ENCODE measurements at regions not wholly inside any gene's neighbourhood (a gene's known extent, or its start where the extent isn't known, plus 50 kb on each side); places are given as distances from the start of the nearest gene placed in this dataset.

DNA sequence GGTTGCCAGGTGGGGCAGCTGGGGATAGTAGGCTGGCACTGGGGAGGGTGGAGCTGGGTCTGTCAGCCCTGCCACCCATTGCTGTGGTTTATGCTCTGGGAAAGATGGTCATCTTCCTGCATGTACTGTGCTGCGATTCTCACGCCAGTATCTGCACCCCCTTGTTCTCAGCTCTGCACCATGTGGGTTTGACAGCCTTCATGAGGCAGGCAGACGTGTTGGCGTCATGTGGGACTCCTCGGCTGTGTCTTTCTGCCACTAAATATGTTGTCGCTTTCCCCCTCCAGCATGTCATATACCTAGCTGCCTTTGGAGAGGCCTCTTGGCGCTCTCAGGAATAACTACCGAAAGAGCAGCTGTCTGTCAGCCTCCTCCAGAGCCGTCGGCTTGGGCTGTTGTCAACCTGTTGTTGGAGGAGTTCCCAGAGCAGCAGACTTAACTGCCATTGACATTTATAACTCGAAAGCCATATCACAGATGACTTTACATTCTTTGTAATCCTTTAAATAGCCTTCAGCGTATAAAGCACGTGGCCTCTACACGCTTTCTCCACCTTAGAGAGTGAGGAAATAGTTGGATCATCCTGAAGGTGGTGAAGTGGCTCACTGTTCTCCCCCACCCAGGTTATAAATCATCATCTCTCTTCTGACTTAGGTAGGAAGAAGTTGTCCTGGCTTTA, 80.4 kb upstream of the MGAT5 start:
- POLR2A ChIA-PET: interaction anchor here (1.0 kb wide), 1 partner anchor 53 kb away, joined by 3 read pairs; no protein-coding TSS in a partner anchor
- TF ChIP-seq SP1 (IDR thresholded peaks at IDR 0.05): no peak
- no peak for TF ChIP-seq FOXA1 (IDR thresholded peaks at IDR 0.05)
- DNase-seq (ENCODE audit: extremely low spot score): no peak
- CTCF ChIA-PET: no interaction called here

DNA sequence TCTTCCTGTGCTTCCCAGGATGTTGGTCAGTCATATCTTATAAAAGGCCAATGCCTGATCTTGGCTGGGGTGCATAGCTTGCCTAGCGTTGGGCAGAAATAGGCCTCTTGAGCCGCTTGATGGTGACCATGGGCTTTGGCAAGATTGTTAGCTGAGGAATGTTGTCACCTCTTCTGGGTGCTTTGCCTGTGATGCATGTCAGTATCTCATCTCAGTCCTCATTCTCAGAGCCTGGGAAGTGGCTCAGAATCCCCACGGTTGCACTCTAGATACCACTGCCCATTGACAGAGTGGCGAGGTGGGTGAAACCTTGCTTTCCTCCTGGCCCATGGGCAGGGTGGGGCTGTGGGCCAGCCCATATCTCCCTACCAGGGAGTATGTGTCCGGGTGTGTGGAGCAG, 79.2 kb upstream of the MGAT5 start:
- TF ChIP-seq HDGF (IDR thresholded peaks at IDR 0.05; ENCODE audit: borderline replicate concordance): no peak
- no peak for TF ChIP-seq LEF1 (IDR thresholded peaks at IDR 0.05; ENCODE audit: borderline replicate concordance)
- TF ChIP-seq TARDBP (IDR thresholded peaks at IDR 0.05): no peak
- TF ChIP-seq PKNOX1 (IDR thresholded peaks at IDR 0.05): no peak
- no peak for TF ChIP-seq BHLHE40 (IDR thresholded peaks at IDR 0.05; ENCODE audit: borderline replicate concordance)
- TF ChIP-seq ZNF384 (IDR thresholded peaks at IDR 0.05): no peak
- TF ChIP-seq FOXK2 (IDR thresholded peaks at IDR 0.05): no peak
- no peak for TF ChIP-seq FOXA1 (IDR thresholded peaks at IDR 0.05)
- no peak for TF ChIP-seq ARNT (IDR thresholded peaks at IDR 0.05)
- no peak for DNase-seq (ENCODE audit: extremely low spot score)
- ChIA-PET POLR2A (no interaction called here), CTCF (no interaction called here)

- no peak for DNase-seq (ENCODE audit: extremely low spot score)
- TF ChIP-seq L3MBTL2 (conservative IDR thresholded peaks at IDR 0.05) (no peak), LEF1 (IDR thresholded peaks at IDR 0.05; ENCODE audit: borderline replicate concordance) (no peak), ZNF384 (IDR thresholded peaks at IDR 0.05) (no peak), SUZ12 (IDR thresholded peaks at IDR 0.05) (no peak), CTBP1 (IDR thresholded peaks at IDR 0.05; ENCODE audit: borderline replicate concordance) (no peak), FOXM1 (IDR thresholded peaks at IDR 0.05; ENCODE audit: borderline replicate concordance) (no peak), NFRKB (IDR thresholded peaks at IDR 0.05) (no peak), FOXA1 (IDR thresholded peaks at IDR 0.05) (no peak), PKNOX1 (IDR thresholded peaks at IDR 0.05) (no peak), ARNT (IDR thresholded peaks at IDR 0.05) (no peak), ELF4 (IDR thresholded peaks at IDR 0.05) (no peak)
- ChIA-PET CTCF (no interaction called here), POLR2A (no interaction called here)
Measured at GRCh38 chr2:134175834-134176233, 78.0 kb upstream of the MGAT5 start.

DNA sequence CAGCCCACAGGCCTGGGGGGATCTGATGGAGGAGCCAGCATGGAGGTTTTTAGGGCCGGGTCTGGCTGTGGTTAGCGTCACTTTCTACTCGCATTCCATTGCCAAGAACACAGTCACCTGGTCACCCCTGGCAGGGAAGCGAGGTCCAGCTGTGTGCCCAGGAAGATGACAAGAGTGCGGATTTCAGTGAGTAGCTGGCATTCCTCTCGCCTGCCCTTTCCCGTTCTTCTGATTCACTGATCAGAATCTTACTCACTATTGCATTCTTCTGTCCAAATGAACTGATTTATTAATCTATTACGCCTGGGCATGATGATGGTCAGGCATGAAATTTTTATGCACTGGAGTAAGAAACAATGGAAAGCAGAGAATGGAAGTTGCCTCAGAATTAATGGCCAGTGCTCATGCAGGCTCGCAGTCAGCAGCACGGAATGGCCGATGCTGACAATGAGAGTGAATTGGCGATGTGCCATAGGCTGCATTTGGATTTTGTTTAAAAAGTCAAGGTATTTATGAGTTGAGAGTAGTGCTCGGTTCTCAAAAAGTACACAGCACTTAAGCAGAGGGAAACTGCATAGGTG, 76.4 kb upstream of the MGAT5 start:
- POLR2A ChIA-PET: no interaction called here
- DNase-seq (ENCODE audit: extremely low spot score): no peak
- CTCF ChIA-PET: no interaction called here
- TF ChIP-seq CTBP1 (IDR thresholded peaks at IDR 0.05; ENCODE audit: borderline replicate concordance) (no peak), NFRKB (IDR thresholded peaks at IDR 0.05) (no peak), PKNOX1 (IDR thresholded peaks at IDR 0.05) (no peak), TARDBP (IDR thresholded peaks at IDR 0.05) (no peak), SP1 (IDR thresholded peaks at IDR 0.05) (no peak), FOXK2 (IDR thresholded peaks at IDR 0.05) (no peak), HDGF (IDR thresholded peaks at IDR 0.05; ENCODE audit: borderline replicate concordance) (no peak), ZNF384 (IDR thresholded peaks at IDR 0.05) (no peak), ELF4 (IDR thresholded peaks at IDR 0.05) (no peak), FOXM1 (IDR thresholded peaks at IDR 0.05; ENCODE audit: borderline replicate concordance) (no peak), SUZ12 (IDR thresholded peaks at IDR 0.05) (no peak), LEF1 (IDR thresholded peaks at IDR 0.05; ENCODE audit: borderline replicate concordance) (no peak)

- TF ChIP-seq SP1 (IDR thresholded peaks at IDR 0.05) (no peak), NFRKB (IDR thresholded peaks at IDR 0.05) (no peak), ZNF384 (IDR thresholded peaks at IDR 0.05) (no peak), CTBP1 (IDR thresholded peaks at IDR 0.05; ENCODE audit: borderline replicate concordance) (no peak), ARNT (IDR thresholded peaks at IDR 0.05) (no peak), HDGF (IDR thresholded peaks at IDR 0.05; ENCODE audit: borderline replicate concordance) (no peak), L3MBTL2 (conservative IDR thresholded peaks at IDR 0.05) (no peak), BHLHE40 (IDR thresholded peaks at IDR 0.05; ENCODE audit: borderline replicate concordance) (no peak), FOXM1 (IDR thresholded peaks at IDR 0.05; ENCODE audit: borderline replicate concordance) (no peak), LEF1 (IDR thresholded peaks at IDR 0.05; ENCODE audit: borderline replicate concordance) (no peak), TARDBP (IDR thresholded peaks at IDR 0.05) (no peak), FOXK2 (IDR thresholded peaks at IDR 0.05) (no peak), PKNOX1 (IDR thresholded peaks at IDR 0.05) (no peak), ELF4 (IDR thresholded peaks at IDR 0.05) (no peak), FOXA1 (IDR thresholded peaks at IDR 0.05) (no peak), SUZ12 (IDR thresholded peaks at IDR 0.05) (no peak)
- ChIA-PET POLR2A (no interaction called here), CTCF (no interaction called here)
- DNase-seq (ENCODE audit: extremely low spot score): no peak
Measured at GRCh38 chr2:134178138-134178877, 75.6 kb upstream of the MGAT5 start.
